GM21390 (cell line): ENCODE measurements at regions not wholly inside any gene's neighbourhood (a gene's known extent, or its start where the extent isn't known, plus 50 kb on each side); places are given as distances from the start of the nearest gene placed in this dataset.
"Not testable (repeated sequence)": the region's sequence is repeated elsewhere in the genome, so short reads cannot be mapped to it uniquely, and the experiment has no call there.

Experiments used
- ATAC-seq: cut with Tn5 transposase; IDR thresholded peaks from one replicate; pipeline ENCODE4 v1.9.1; 2021; ENCODE audit not compliant: unreplicated experiment

GRCh38 chr16:16559179-16559740, 180.3 kb downstream of the NPIPA7 start:
- not testable (repeated sequence) for ATAC-seq

- ATAC-seq = not testable (repeated sequence)
Measured at GRCh38 chr16:16561532-16561931, 182.6 kb downstream of the NPIPA7 start.

GRCh38 chr16:16563962-16564361, 185.0 kb downstream of the NPIPA7 start:
- ATAC-seq = not testable (repeated sequence)

- not testable (repeated sequence) for ATAC-seq
Measured at GRCh38 chr16:16565326-16565725, 186.4 kb downstream of the NPIPA7 start.

GRCh38 chr16:16570055-16570454, 191.1 kb downstream of the NPIPA7 start:
- not testable (repeated sequence) for ATAC-seq

GRCh38 chr16:16570874-16571273, 191.9 kb downstream of the NPIPA7 start:
- ATAC-seq = not testable (repeated sequence)

- not testable (repeated sequence) for ATAC-seq
Measured at GRCh38 chr16:16572130-16572774, 193.3 kb downstream of the NPIPA7 start.

GRCh38 chr16:16577062-16577461, 198.1 kb downstream of the NPIPA7 start:
- ATAC-seq = not testable (repeated sequence)

- no peak for ATAC-seq
Measured at GRCh38 chr16:16578701-16579100, 199.8 kb downstream of the NPIPA7 start.

- not testable (repeated sequence) for ATAC-seq
Measured at GRCh38 chr16:16582916-16583315, 204.0 kb downstream of the NPIPA7 start.

GRCh38 chr16:16586073-16586651, 207.2 kb downstream of the NPIPA7 start:
- not testable (repeated sequence) for ATAC-seq

GRCh38 chr16:16586969-16587368, 208.0 kb downstream of the NPIPA7 start:
- not testable (repeated sequence) for ATAC-seq

- not testable (repeated sequence) for ATAC-seq
Measured at GRCh38 chr16:16588436-16588835, 209.5 kb downstream of the NPIPA7 start.

- peak; percentile 42 for ATAC-seq
Measured at GRCh38 chr16:16590654-16591318, 211.8 kb downstream of the NPIPA7 start.

GRCh38 chr16:16593156-16593863, 214.4 kb downstream of the NPIPA7 start:
- peak; percentile 47 for ATAC-seq

GRCh38 chr16:16595029-16595718, 216.2 kb downstream of the NPIPA7 start:
- ATAC-seq = not testable (repeated sequence)

- ATAC-seq = not testable (repeated sequence)
Measured at GRCh38 chr16:16601239-16601638, 222.3 kb downstream of the NPIPA7 start.

GRCh38 chr16:16607401-16608082, 228.6 kb downstream of the NPIPA7 start:
- not testable (repeated sequence) for ATAC-seq

GRCh38 chr16:16609627-16610026, 230.7 kb downstream of the NPIPA7 start:
- ATAC-seq = not testable (repeated sequence)
